ENCODE measurements at regions not wholly inside any gene's neighbourhood (a gene's known extent, or its start where the extent isn't known, plus 50 kb on each side); places are given as distances from the start of the nearest gene placed in this dataset.

DNA sequence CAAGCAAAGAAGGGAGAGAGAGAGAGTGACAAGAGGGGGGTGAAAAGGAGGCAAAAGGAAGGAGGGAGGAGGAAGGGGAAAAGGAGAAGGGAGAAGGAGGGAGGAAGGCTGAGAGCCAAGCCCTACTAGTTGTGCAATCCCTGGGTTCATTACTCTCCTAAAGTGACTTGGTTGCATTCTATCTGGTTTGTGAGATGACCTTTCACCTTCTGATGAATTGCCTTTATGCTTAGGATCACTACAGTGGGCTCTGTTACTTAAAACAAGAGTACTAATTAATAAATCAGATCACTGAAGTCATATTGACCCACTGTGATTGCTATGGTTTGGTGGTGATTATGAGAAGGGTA is 144.9 kb downstream of the KIF20B start:
- no peak for TF ChIP-seq POLR2A (IDR thresholded peaks at IDR 0.05)
- TF ChIP-seq, protein P1, sequence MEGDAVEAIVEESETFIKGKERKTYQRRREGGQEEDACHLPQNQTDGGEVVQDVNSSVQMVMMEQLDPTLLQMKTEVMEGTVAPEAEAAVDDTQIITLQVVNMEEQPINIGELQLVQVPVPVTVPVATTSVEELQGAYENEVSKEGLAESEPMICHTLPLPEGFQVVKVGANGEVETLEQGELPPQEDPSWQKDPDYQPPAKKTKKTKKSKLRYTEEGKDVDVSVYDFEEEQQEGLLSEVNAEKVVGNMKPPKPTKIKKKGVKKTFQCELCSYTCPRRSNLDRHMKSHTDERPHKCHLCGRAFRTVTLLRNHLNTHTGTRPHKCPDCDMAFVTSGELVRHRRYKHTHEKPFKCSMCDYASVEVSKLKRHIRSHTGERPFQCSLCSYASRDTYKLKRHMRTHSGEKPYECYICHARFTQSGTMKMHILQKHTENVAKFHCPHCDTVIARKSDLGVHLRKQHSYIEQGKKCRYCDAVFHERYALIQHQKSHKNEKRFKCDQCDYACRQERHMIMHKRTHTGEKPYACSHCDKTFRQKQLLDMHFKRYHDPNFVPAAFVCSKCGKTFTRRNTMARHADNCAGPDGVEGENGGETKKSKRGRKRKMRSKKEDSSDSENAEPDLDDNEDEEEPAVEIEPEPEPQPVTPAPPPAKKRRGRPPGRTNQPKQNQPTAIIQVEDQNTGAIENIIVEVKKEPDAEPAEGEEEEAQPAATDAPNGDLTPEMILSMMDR (IDR thresholded peaks at IDR 0.05), result no peak
